ENCODE measurements at regions not wholly inside any gene's neighbourhood (a gene's known extent, or its start where the extent isn't known, plus 50 kb on each side); places are given as distances from the start of the nearest gene placed in this dataset.

DNA sequence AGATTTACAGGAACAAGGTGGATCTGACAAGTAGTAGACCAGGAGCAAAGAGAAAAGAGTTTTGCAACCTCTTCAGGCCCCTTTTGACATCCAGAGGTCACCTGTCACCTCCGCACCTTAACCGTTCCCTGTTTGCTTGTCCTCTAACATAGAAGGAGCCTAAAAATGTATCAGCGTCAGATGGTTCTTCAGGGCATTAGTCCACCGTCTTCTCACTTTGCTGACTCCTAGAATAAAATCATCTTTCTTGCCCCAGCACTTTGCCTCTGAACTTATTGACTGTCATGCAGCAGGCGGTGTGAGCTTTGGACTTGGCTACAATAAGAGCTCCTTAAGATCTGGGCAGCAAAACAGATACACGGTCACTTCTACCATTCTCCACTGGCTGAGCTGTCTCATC lies 339.7 kb upstream of the B3GAT1 start:
- no peaks in the 10 kb centered on the region for H3K9me3 ChIP-seq (ENCODE audit: low read length)

DNA sequence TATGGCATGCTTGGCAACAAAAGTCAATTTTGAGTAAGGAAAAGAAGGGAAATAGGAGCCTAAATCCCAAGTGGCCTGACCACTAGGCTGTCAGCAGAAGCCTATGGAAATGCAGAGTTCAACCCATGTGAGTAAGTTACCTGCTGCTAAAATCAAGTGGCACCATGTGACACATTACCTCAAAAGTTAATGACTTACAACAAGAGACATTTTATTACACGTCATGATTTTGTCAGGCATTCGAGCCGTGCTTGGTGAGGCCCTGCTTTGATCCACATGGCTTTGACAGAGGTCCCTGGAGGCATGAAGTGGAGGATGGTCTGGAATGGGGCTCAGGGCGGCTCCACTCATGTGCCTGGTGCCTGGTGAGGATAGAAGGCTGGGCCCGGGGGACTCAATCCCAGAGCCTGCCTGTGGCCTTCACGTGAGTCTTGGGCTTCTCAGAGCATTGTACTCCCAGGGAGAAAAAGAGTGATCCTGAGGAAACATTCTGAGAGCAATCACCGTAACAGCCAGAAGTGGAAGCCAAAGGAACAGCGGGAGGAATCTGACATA lies 339.1 kb upstream of the B3GAT1 start:
- Histone ChIP-seq H3K36me3 (ENCODE audit: insufficient read depth, low read length) (no peaks in the 10 kb centered on the region), H3K9ac (ENCODE audit: low read length) (no peak overlapping the region), H3K9me2 (ENCODE audit: low read depth, low read length) (no peaks in the 10 kb centered on the region), H3K79me2 (ENCODE audit: insufficient read depth, low read length) (no peaks in the 10 kb centered on the region), H3K4me3 (ENCODE audit: low read depth, low read length, poor library complexity, severe bottlenecking) (no peak overlapping the region), H3K4me1 (ENCODE audit: insufficient read depth, low read length, severe bottlenecking) (no peaks in the 10 kb centered on the region), H3K27ac (ENCODE audit: low read depth, low read length, poor library complexity, severe bottlenecking) (no peak overlapping the region), H2AFZ (ENCODE audit: low read length) (no peak overlapping the region), H3K27me3 (ENCODE audit: insufficient read depth, low read length) (no peaks in the 10 kb centered on the region), H3F3A (ENCODE audit: insufficient read depth, low read length) (no peaks in the 10 kb centered on the region), H3K4me2 (ENCODE audit: low read length) (no peak overlapping the region), H4K20me1 (ENCODE audit: insufficient read depth, low read length) (no peaks in the 10 kb centered on the region), H3K9me3 (ENCODE audit: low read length) (no peaks in the 10 kb centered on the region)
- TF ChIP-seq, protein P1, sequence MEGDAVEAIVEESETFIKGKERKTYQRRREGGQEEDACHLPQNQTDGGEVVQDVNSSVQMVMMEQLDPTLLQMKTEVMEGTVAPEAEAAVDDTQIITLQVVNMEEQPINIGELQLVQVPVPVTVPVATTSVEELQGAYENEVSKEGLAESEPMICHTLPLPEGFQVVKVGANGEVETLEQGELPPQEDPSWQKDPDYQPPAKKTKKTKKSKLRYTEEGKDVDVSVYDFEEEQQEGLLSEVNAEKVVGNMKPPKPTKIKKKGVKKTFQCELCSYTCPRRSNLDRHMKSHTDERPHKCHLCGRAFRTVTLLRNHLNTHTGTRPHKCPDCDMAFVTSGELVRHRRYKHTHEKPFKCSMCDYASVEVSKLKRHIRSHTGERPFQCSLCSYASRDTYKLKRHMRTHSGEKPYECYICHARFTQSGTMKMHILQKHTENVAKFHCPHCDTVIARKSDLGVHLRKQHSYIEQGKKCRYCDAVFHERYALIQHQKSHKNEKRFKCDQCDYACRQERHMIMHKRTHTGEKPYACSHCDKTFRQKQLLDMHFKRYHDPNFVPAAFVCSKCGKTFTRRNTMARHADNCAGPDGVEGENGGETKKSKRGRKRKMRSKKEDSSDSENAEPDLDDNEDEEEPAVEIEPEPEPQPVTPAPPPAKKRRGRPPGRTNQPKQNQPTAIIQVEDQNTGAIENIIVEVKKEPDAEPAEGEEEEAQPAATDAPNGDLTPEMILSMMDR (IDR thresholded peaks at IDR 0.05; ENCODE audit: low read length) = no peak
- TF ChIP-seq EZH2 (IDR thresholded peaks at IDR 0.05; ENCODE audit: borderline replicate concordance, low read length) = no peak

More for the DNA sequence above, 339.7 kb upstream of the B3GAT1 start:
- no peaks in the 10 kb centered on the region for H3K27me3 ChIP-seq (ENCODE audit: insufficient read depth, low read length)
- H3K36me3 ChIP-seq (ENCODE audit: insufficient read depth, low read length) = no peaks in the 10 kb centered on the region
- no peak overlapping the region for H3K9ac ChIP-seq (ENCODE audit: low read length)
- no peak overlapping the region for H3K27ac ChIP-seq (ENCODE audit: low read depth, low read length, poor library complexity, severe bottlenecking)
- no peak overlapping the region for H3K4me2 ChIP-seq (ENCODE audit: low read length)
- H3F3A ChIP-seq (ENCODE audit: insufficient read depth, low read length) = no peaks in the 10 kb centered on the region
- no peak overlapping the region for H3K4me3 ChIP-seq (ENCODE audit: low read depth, low read length, poor library complexity, severe bottlenecking)
- no peaks in the 10 kb centered on the region for H3K79me2 ChIP-seq (ENCODE audit: insufficient read depth, low read length)
- H4K20me1 ChIP-seq (ENCODE audit: insufficient read depth, low read length) = no peaks in the 10 kb centered on the region
- no peaks in the 10 kb centered on the region for H3K9me2 ChIP-seq (ENCODE audit: low read depth, low read length)
- no peaks in the 10 kb centered on the region for H3K4me1 ChIP-seq (ENCODE audit: insufficient read depth, low read length, severe bottlenecking)
- H2AFZ ChIP-seq (ENCODE audit: low read length) = no peak overlapping the region
- TF ChIP-seq, protein P1 (IDR thresholded peaks at IDR 0.05; ENCODE audit: low read length) = no peak
- no peak for TF ChIP-seq EZH2 (IDR thresholded peaks at IDR 0.05; ENCODE audit: borderline replicate concordance, low read length)

DNA sequence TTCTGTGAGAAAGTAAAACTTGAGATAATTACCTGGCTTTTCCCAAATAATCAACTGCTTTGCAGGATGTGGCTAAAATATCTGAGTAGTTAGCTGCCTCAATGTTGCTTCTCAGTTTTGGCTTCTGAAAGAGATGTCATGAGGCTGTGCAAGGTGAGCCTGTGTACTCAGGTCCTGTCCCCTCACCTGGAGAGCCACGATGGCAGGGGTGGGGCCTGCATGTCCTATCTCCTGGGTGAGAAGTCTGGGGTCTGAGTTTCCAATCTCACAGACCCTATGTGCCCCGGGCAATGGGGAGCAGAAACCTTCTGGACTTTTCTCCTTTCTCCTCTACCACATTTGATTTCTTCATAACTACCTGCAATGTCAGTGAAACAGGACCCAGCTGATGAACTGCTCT lies 338.6 kb upstream of the B3GAT1 start:
- Histone ChIP-seq H2AFZ (ENCODE audit: low read length) (no peak overlapping the region), H3K4me2 (ENCODE audit: low read length) (no peak overlapping the region), H3K9me3 (ENCODE audit: low read length) (no peaks in the 10 kb centered on the region), H3K4me1 (ENCODE audit: insufficient read depth, low read length, severe bottlenecking) (no peaks in the 10 kb centered on the region), H3K9ac (ENCODE audit: low read length) (no peak overlapping the region), H3K4me3 (ENCODE audit: low read depth, low read length, poor library complexity, severe bottlenecking) (no peak overlapping the region), H3K27ac (ENCODE audit: low read depth, low read length, poor library complexity, severe bottlenecking) (no peak overlapping the region), H3K36me3 (ENCODE audit: insufficient read depth, low read length) (no peaks in the 10 kb centered on the region), H3K27me3 (ENCODE audit: insufficient read depth, low read length) (no peaks in the 10 kb centered on the region), H3K9me2 (ENCODE audit: low read depth, low read length) (no peaks in the 10 kb centered on the region), H4K20me1 (ENCODE audit: insufficient read depth, low read length) (no peaks in the 10 kb centered on the region), H3F3A (ENCODE audit: insufficient read depth, low read length) (no peaks in the 10 kb centered on the region), H3K79me2 (ENCODE audit: insufficient read depth, low read length) (no peaks in the 10 kb centered on the region)
- TF ChIP-seq, protein P1 (IDR thresholded peaks at IDR 0.05; ENCODE audit: low read length) = no peak
- TF ChIP-seq EZH2 (IDR thresholded peaks at IDR 0.05; ENCODE audit: borderline replicate concordance, low read length) = no peak

Measured in OCI-LY1 (cell line).